NCI-H226 (cell line): ENCODE measurements at regions not wholly inside any gene's neighbourhood (a gene's known extent, or its start where the extent isn't known, plus 50 kb on each side); places are given as distances from the start of the nearest gene placed in this dataset.
A peak's percentile ranks its signal among the peaks of the same experiment; 100 is the strongest.

Source experiments
- DNase-seq: peaks from one replicate; pipeline ENCODE4 v3.0.0-alpha.2; 2015

DNA sequence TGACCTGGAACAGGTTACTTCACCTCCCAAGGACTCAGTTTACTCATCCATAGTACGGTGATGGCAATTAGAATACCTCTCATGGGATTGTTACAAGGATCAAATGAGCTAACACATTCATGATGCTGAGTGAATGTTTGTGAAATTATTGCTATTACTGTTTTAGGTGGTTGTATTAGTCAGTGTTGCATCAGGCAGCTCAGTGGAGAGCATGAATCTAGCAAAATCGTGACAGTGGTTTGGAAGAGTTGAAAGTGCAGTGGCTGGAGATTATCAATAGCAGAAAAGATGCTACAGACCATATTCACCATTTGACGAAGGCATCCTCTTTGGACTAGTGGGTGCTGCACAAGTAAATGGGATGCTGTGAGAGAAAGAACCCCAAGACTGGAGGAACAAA lies 50.4 kb upstream of the CTNNBL1 start:
- no peak for DNase-seq

DNA sequence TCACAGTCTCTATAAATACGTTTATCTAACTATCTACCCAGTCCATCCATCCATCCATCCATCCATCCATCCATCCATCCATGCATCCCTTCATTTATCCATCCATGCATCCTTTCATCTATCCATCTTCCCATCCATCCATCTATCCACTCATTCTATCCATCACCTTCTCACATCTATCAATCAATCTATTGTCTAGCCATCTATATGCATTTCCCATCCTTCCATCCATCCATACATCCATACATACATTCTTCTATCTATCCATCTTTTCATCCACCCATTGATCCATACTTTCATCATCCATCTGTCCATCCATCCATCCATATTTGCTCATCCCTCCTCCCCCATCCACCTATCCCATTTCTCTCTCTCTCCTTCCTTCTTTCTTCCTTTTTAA lies 51.6 kb upstream of the CTNNBL1 start:
- DNase-seq, result no peak

DNA sequence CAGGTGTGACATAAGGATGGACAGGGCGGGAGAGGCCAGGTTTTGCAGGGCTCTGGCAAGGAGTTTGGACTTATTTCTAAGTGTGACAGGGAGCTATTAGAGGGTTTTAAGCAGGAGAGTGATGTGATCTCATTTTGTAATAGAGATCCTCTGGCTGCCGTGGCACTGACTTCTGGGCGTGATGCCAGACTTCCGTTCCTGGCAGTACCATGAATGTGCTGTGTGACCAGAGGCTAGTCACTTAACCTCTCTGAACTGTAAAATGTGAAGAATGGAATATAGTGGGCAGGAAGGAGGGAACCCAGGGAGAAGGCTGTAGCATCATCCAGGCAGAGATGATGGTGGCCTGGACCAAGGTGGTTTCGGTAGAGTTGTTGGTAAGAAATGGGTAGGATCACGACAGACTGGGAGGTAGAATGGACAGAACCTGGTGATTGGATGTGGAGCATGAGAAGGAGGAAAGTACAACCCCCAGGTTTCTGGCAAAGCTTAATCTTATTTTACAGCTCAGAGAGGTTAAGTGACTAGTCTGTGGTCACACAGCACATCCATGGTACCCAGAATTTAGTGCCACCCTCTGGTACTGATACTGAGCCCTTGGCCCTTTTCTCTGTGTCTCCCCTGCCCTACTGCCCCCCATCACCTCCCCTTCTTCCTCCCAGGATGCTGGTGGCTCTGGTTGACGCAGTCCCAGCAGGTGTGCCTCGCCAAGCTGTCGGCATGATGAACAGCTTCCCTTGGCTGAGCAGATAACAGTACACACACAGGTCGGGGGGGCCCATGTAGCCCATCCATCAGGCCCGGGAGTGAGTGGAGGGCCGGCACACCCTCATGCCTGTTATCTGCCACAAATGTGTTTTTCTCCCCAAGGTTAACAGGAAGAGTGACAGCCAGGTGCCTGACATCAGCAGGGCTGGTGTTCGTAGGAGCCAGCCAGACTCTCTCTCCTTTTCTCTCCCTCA lies 52.9 kb upstream of the CTNNBL1 start:
- DNase-seq, result peak; percentile 49

DNA sequence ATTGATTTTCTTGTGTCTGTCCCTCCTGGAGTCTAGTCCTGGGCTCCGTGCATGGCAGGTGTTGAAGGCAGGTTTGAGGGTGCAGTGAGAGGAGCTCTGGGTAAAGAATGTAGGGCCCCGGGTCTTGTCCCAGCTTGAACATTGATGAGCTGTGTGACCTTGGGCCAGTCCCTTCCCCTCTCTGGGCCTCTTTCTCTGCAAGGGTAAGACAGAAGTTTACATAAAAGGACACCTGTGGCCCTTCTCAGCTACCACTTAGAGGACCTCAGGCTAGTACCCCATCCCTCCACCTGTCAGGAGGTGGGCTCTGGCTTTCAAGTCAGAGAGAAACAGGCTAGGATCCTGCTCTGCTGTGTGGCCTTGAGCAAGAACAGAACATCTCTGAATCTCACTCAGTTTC lies 55.3 kb upstream of the CTNNBL1 start:
- no peak for DNase-seq

DNA sequence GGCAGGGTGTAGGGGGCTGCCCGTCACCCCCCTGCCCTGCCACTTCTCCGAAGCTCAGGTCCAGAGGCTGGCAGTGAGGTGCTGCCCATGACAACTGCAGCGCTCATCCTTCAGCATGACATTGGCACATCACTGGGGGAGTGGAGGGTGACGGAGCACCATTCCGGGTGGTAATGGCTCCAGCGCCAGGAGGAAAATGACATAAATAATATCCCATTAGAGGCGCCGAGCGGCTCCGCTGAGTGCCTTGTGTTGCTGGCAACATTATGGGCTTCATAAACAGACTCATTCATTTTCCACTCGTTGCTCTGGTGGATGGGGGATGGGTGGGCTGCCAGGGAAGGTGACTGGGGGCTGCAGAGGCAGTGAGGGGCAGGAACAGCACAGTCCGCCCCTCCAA lies 56.9 kb upstream of the CTNNBL1 start:
- no peak for DNase-seq

DNA sequence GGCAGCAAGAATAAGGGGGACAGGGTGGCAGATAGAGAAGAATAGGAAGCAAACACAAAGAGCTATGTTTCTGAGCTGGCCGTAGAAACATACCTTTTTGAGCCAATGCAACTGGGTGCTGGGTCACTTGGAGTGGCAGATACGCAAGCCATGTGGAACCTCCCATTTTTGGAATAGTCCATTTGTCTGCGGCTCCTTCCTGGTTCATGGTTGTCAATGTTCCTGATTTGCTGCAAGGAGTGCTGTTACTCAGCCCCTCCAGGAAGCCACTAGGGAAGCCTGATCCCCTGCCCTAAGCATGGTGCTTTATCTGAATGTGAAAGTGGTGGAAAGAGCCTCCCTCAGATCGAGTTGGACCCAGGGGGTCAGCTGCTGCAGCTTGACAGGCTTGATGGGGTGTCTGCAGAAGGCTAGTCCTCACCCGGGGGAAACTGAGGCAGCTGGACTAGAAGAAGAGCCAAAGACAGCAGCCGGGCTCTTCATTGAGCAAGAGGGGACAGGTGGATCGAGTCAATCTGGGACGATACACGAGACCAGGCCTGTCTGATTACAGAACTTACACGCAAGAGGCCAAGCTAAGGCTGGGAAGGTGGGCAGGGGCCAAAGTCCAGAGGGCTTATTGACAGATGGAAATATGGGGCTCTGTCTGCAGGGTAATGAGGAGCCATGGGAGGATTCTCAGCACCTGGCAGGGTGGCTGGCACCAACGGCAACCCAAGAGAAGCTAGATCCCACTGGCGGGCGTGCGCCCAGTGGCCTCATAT lies 57.4 kb upstream of the CTNNBL1 start:
- DNase-seq, result no peak

DNA sequence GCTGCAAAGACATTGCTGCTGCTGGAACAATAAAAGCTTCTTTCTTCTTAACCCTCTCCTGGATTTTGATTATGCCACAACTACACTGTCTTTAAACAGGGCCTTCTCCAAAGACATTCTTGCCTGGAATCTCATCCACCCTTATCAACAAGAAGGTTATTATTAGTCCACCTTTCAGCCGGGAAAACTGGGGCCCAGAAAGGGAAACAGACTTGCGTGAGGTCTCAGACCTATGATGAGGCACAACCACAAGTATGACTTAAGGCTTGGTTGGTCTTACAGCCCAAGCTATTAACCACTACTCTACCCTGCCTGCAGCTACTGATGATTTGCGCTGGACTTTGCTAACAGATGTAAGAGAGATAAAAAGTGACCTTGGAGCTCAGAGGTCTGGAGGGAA lies 62.8 kb upstream of the CTNNBL1 start:
- no peak for DNase-seq

DNA sequence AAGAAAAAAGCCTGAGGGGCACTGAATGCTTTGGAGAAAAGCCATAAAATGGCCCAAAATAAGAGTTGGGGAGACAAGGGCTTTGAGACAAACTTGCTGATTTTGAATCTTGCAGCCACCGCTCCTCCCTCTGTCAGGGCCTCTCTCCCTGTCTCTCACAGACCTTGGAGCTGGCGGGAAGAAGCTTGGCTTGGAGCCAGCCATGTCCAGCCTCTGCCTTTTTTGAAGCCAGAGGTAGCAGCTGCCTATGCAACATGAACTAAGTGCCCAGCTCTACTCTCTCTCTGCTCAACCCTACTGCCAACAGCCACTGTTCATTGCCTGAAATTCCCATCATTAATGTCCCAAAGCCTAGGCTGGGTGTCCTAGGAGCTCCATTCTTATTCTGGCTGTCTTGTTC lies 63.7 kb upstream of the CTNNBL1 start:
- DNase-seq, result no peak

DNA sequence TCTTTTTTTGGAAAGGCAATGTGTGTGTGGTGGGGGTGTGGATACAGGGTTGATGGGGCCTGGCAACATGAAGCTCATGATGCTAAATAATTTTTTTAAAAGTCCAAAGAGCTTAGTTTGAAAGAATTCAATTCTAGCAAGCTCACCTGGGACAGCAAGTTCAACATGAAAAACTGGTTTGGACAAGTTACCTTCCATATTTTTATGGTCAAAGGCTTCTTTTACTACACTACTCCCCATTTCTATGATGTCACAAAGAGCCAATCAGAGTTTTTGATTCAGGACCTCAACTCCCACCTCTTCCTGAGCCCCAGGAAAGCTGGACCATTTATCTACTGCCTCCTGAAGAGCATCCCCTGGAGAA lies 66.1 kb upstream of the CTNNBL1 start:
- DNase-seq, result no peak

DNA sequence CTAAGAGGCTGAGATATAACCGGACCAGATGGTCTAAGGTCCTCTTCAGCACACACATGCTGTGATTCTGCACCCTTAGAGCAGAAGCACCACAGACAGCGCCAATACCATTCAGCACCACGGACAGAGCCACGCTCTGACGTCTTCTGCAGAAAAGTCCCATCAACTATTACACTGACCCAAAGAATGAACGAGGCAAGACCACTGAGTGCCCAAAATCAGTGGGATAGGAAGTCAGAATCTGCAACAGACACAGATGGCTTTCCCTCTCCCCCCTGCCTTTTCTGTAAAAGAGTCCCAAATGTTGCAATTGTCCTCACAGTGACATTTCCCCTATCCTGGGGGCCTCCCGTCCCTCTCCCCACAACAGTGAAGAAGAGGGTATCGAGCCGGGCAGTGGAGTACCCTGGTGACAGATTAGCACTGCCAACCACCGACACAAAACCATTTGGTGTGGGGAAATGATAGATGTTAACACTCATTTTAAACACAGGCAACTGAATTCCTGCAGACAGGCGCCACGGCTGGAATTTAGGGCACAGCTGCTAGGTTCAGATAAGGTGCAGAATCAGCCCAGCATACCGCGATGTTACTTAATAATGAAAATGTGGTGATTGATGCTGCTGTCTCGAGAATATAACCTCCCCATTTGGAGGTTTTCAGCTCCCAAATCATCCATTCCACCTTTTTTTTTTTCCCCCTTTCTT lies 66.6 kb upstream of the CTNNBL1 start:
- peak; percentile 30 for DNase-seq

DNA sequence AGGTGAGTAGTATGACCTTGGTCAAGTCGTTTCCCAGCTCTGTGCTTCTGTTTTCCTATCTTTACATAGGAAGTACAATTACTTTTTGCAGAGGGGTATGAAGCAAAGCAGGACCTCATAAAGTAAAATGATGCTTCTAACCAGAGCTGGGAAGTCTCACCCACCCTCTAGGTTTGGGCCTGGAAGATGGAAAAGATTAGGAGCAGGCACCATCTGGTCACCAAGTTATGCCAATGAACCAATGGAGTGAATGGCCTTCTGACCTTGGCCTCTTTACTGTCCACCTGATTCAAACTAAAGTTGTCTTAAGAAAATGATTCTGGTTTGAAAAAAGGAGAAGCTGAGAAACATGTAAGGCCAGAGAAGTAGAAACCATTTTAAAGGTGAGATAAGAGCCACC lies 68.9 kb upstream of the CTNNBL1 start:
- no peak for DNase-seq

DNA sequence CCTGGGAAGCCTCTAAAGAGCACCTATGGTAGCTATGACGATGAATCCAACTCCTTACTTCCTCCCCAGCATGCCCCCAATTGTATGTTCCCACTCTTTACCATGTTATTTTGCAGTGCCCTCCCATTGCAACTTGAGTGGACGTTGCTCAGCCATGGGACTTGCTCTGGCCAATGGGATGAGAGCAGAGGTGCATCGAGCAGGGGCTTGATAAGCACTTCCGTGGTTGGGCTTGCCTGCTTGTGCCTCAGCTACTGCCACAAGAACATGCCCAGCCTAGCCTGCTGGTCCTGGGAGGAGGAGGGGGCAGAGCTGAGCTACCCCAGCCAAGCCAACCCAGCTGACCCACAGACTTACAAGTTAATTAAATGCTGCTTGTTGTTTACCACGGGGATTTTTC lies 71.1 kb upstream of the CTNNBL1 start:
- DNase-seq, result no peak

DNA sequence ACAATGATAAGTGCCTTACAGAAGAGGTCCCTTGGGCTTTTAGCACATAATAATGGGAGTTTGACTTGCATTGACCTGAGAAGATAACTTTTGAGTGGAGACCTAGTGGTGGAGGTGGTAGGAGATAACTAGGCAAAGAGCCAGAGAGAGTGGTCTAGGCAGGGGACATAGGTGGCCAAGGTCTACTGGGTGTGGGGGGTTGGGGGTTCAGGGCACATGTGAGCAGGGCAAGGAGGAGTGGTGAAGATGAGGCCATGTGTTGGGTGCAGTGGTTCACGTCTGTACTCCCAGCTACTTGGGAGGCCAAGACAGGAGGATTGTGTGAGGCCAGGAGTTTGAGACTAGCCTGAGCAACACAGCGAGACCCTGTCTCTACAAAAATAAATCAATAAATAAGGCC lies 74.3 kb upstream of the CTNNBL1 start:
- no peak for DNase-seq

DNA sequence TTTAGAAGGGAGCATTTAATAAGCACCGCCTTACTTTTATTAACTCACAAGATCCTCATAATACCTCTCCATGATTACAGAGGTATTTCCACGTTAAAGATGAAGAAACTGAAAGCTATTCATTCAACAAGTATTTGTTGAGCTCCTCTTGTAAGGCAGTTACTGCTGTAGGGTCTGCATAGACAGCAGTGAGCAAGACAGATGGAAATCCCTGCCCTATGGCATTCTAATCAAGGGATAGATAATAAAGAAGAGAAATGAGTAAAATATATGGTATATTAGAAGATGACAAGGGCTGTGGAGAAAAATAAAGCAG lies 77.8 kb upstream of the CTNNBL1 start:
- DNase-seq, result no peak

DNA sequence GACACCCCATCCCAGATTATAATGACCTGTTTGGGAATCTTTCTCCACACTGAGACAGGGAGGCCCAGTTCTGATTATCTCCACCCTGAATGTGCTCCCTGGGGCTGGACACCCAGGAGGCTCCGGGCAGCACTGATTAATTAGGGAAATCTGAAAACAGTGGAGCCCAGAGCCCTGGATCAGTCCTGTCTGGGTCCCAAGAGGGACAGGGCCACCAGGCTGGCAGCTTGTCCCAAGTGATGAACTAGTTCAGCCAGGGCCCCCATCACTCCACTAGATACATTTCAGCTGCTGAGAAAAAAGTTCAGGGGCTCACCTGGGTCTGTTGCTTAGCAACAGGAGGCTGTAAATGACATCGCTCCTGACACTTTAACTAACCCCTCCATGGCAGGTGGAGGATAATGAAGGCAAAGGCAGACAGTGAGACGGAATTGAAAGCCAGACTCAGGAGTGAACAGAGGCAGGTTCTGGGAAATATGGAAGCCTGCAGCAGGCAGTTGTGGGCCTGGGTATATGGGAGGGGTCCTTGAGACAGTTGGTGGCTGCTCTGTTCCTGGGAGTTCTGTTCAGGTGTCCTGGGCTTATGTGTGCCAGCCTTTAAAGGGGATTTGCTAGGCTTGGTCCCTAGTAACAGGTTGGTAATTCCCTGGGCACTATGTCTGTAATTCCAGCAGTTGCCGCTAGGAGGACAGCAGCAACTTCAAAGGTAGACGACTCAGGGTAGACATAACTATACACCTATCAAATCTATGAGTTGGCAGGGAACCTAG lies 78.3 kb upstream of the CTNNBL1 start:
- no peak for DNase-seq

DNA sequence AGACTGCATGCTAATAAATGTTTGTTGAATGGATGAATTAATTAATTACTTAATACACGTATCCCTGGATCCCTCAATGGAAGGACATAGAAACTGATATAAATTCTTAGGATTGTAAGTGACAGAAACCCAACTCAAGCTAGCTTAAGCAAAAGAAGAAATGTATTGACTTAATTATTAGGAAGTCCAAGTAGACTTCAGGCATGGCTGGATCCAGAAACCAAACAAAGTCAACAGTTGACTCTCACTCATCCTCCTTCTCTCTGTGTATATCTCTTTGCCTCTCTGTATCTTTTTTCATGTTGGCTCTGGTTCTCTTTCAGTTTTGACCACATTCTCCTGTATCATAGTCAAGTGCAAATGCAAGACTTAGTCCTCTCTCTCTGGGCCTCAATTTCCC lies 82.0 kb upstream of the CTNNBL1 start:
- DNase-seq, result no peak

DNA sequence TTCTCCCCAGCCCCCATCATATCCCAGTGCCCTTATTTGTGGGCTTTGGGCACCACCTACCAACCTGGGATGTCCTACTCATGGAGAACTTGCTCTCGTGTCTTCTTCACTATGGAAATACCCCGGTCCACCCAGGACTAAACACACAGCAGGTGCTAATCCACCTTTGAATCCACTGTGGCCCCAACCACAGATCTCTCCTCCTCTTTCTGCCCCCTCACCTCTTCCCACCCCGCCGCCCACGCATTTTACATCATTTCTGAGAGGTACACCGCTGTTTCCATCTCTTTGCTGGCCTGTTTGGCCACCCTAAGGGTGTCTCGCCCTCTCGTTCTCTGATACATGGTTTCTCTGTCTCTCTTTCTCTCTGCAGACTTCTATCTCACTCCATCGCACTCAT lies 82.5 kb upstream of the CTNNBL1 start:
- no peak for DNase-seq

DNA sequence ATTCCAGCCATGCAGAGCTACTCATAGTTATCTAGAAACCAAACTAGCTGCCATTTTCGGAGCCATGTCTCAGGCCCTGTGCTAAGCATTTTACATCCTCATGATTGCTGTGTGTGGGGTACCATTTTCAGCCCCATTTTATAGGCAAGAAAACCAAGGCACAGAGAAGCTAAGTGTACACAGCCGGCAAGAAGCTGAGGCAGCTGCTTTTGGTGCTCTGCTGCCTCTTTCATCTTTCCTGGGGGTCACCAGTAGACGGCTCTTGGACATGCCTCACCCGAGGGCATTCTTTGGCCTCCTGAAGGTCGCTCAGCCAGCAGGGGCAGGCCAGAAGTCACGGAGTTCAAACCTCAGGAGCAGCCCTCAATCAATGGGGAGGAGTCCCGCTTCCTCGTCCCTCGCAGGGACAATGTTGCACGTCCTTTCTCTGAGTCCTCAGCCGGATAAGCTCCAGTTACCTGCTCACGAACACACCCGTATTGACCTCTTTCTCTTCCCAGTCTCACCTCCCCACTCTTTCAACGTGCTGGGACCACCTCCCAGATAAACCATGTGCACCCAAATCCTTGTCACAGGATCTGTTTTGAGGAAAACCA lies 82.6 kb upstream of the BLCAP start:
- DNase-seq, result no peak

DNA sequence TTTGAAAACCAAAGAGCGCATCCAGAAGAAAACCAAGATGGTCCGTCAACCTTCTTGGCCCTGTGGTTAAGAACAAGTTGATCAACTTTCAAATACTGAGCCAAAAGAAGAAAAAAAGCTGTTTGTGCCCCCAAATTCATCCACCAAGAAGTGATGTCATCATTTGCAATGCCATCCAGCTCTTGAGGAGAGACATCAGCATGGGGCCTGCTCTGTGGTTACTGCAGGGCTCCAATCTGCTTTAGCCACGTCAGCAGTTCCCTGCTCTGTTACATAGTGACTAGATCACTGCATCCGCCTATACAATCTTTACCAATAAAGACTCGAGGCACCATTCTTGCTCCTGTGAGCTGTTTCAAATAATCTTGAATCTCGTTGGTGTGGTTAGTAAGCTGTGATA lies 75.0 kb upstream of the BLCAP start:
- DNase-seq, result no peak

DNA sequence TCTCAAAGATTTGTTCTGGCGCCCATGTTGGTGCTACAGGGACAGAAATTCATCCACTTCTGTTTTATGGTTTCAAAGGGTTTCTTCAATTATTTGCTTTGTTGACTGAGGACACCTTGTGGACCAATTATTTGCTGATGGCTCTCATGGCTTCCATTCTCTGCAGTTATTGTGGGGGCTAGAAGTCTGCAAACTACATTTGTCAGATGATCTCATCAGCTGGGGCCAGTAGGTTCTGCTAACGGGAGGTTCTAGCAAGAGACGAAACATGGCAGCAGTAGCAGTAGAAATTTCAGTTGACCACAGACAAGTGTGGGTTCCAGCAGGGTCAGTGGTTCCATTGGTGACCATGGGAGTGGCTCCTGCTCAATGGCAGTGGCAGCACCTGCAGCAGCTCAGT lies 72.8 kb upstream of the BLCAP start:
- DNase-seq, result no peak

DNA sequence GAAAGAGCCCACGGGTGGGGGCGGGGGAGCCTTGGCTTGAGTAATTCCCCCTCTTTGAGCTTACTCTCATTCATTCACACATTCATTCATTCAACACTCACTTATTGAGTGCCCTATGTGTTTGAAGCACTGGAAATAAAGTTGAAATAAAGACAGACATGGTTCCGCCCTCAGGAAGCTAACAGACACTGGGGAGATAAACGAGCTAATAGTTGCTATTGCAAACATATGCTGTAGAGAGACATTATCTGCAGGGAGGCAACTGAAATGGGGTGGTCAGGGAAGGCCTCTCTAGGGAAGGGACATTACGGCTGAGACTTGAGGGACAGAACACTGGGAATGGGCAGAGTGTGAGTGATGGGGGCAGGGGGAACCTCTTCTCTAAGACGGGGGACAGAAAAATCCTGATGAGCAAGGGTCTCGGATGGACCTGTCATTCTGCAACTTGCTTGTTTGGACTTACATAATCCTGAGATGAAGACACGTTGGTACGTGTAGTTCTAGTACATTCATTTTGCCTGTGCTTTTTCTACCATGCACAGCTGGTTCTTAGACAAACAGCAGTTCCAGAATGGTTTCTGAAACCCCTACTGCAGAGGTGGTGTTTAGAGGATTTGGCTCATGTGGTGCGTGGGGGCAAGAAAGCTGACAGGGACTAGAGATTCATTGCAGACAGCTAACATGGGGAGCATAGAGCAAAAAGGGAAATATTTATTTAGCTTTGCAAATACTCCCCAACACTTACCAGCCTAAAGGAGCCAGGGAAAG lies 71.1 kb upstream of the BLCAP start:
- DNase-seq, result no peak

DNA sequence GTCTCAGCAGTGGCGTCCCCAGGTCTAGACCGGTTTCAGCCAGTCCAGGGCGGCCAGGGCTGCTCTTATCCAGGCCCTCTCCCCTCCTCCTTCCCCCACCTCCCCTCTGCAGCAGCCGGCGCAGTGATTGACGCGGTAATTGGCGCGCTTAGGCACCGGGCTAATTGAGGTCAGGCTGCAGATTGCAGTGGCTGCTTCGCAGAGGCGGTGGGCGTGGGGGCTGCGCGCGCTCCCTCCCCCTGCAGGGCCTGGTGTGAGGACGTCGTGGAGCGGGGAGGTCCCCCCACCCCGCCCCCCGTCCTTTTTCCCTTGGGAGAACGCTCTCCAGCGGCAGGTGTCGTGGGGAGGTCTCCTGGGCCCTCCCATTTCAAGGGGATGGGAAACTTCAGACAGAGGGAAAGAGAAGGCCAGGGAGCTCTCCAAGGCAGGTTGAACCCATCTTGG lies 70.4 kb upstream of the BLCAP start:
- no peak for DNase-seq
